Spleen (tissue), 7 donors: ENCODE measurements at regions not wholly inside any gene's neighbourhood (a gene's known extent, or its start where the extent isn't known, plus 50 kb on each side); places are given as distances from the start of the nearest gene placed in this dataset.

Experiments
- POLR2A ChIP-seq, 3 donors: fragments of 450-650 bp; IDR thresholded peaks; one replicate each; pipeline ENCODE4 v1.5.1; 2017; ENCODE audit warnings: antibody characterized with exemption in 3 of 3, mild to moderate bottlenecking in 1 of 3
- POLR2AphosphoS5 ChIP-seq, 3 donors: sonication (generic); formaldehyde crosslinking; IDR thresholded peaks; one replicate each; pipeline ENCODE4 v1.5.1; 2017; ENCODE audit warnings: antibody characterized with exemption in 3 of 3
- TF ChIP-seq, protein P1 (sequence below), 11 experiments: fragments of 200-600 bp in 7 of 11; fragments of 450-650 bp in 4 of 11; sonication (generic) in 4 of 11; IDR thresholded peaks in 8 of 11; conservative IDR thresholded peaks in 3 of 11; 1 replicate in 7 of 11; 2 replicates in 4 of 11; pipeline versions ENCODE4 v1.4.0 to v1.8.0; 2016 to 2021; ENCODE audit warnings: antibody characterized with exemption in 11 of 11, inconsistent platforms in 4 of 11, mild to moderate bottlenecking in 1 of 11
- donor health status: DM: no; HTN: no; CAD: no; lungs with moderate emphysema.
- donor health status: DM: no; HTN: no; CAD: no.
- donor health status: DM: no; HTN: no; CAD: no.

DNA sequence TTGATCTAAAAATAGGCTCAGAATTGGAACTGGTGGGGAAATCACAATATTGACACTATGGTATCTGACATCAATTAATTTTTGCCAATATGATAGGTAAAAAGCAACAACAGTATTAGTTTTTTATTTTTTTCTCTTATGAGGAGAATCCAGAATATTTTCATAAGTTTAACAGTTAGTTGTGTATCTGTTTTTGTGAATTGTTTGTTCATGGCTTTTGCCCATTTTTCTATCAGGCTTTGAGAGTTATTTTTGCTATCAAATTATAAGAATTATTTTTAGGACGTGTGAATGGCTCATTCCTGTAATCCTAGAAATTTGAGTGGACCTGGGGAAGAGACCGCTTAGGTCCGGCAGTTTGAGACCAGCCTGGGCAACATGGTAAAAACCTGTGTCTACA, 608.6 kb upstream of the ADGRB3 start:
- TF ChIP-seq POLR2A (IDR thresholded peaks at IDR 0.05), result no peak
- TF ChIP-seq, protein P1, sequence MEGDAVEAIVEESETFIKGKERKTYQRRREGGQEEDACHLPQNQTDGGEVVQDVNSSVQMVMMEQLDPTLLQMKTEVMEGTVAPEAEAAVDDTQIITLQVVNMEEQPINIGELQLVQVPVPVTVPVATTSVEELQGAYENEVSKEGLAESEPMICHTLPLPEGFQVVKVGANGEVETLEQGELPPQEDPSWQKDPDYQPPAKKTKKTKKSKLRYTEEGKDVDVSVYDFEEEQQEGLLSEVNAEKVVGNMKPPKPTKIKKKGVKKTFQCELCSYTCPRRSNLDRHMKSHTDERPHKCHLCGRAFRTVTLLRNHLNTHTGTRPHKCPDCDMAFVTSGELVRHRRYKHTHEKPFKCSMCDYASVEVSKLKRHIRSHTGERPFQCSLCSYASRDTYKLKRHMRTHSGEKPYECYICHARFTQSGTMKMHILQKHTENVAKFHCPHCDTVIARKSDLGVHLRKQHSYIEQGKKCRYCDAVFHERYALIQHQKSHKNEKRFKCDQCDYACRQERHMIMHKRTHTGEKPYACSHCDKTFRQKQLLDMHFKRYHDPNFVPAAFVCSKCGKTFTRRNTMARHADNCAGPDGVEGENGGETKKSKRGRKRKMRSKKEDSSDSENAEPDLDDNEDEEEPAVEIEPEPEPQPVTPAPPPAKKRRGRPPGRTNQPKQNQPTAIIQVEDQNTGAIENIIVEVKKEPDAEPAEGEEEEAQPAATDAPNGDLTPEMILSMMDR (IDR thresholded peaks at IDR 0.05 in 8 of 11, conservative IDR thresholded peaks at IDR 0.05 in 3 of 11), result no peak
- TF ChIP-seq POLR2AphosphoS5 (IDR thresholded peaks at IDR 0.05), result no peak
